ENCODE measurements at regions not wholly inside any gene's neighbourhood (a gene's known extent, or its start where the extent isn't known, plus 50 kb on each side); places are given as distances from the start of the nearest gene placed in this dataset.

DNA sequence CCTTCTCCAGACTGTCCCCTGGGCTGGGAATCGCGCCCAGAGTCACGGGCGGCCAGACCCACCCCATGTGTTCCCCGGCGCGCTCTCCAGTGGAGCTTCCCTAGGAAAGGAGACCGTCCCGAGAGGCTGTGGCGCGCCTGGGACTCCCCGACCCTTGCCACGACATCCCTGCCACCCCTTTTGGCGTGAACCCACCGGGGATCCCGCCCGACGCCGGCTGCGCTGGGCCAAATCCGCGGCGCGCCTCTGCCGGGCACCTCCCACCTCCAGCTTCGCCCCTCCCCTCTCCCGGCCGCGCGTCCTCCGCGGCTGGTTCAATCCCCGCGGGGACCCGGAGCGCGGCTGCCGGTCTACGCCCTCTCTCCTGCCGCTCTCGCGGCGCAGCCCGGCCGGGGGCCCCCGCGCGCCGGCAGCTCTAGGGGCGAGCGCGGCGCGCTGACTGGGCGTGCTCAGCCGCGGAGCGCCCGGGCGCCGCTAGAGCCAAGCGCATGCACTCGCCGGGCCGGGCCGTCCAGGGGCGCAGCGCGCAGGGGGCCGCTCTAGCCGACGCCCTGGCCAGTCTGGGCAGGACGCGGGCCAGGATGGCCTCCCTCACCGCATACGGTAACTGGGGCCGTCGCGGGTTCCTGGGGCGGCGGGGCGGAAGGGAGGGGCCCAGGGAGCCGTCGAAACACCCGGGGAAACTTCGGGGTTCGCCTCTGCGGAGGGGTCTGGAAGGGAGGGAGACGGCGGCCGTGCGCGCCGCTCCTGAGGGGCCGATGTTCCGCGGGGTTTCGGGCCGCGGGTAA, 77.4 kb upstream of the ANO4 start:
- Mint-ChIP-seq H3K27me3 (ENCODE audit: low read depth) (peaks cover 46% of the 10 kb centered on the region), H3K9me3 (no peaks in the 10 kb centered on the region), H3K36me3 (ENCODE audit: low read depth) (no peaks in the 10 kb centered on the region), H3K4me1 (ENCODE audit: low read depth) (no peaks in the 10 kb centered on the region), H3K27ac (no peak overlapping the region), H3K4me3 (ENCODE audit: low read depth) (no peak overlapping the region)
- DNase-seq (ENCODE audit: low spot score), result no peak
- intact Hi-C loops (cut with micrococcal nuclease), result no loop called here

DNA sequence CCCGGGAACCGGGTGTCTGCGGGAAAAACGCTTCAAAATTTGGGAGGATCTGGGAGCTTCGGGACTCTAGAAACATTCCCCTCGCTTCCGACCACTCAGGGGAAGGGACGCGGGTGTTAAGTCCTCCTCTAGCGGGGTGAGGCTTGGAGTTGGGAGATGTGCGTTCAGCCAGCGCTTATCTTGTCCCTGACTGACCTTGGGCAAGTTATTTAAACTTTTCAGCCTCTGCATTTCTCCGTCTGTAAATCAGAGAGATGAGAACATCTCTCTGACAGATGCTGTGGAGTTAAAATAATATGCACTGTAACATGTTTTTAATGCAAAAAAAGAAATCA, 76.9 kb upstream of the ANO4 start:
- Mint-ChIP-seq H3K4me1 (ENCODE audit: low read depth) (no peaks in the 10 kb centered on the region), H3K27me3 (ENCODE audit: low read depth) (peaks cover 46% of the 10 kb centered on the region), H3K27ac (no peak overlapping the region), H3K4me3 (ENCODE audit: low read depth) (no peak overlapping the region), H3K36me3 (ENCODE audit: low read depth) (no peaks in the 10 kb centered on the region), H3K9me3 (no peaks in the 10 kb centered on the region)
- intact Hi-C loops (cut with micrococcal nuclease), result no loop called here
- no peak for DNase-seq (ENCODE audit: low spot score)

DNA sequence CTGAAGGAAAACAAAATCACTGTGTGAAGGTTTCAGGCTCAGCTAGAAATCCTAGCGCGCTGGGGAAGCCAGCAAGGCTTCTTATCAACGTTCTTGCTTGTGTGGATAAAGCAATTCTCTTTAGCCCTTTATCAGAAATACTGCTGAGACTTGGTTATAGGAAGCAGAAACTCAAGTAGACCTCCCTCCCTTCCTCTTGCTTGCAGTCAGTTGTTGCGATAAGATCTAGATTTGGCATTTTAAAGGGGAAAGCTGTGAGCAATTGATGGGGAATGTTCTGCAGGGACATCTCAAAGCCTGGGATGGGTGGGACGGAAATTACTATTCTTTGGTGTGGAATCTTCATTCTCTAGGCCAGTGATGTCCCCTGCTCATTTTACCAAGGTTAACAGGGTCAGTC, 76.4 kb upstream of the ANO4 start:
- DNase-seq (ENCODE audit: low spot score), result no peak

DNA sequence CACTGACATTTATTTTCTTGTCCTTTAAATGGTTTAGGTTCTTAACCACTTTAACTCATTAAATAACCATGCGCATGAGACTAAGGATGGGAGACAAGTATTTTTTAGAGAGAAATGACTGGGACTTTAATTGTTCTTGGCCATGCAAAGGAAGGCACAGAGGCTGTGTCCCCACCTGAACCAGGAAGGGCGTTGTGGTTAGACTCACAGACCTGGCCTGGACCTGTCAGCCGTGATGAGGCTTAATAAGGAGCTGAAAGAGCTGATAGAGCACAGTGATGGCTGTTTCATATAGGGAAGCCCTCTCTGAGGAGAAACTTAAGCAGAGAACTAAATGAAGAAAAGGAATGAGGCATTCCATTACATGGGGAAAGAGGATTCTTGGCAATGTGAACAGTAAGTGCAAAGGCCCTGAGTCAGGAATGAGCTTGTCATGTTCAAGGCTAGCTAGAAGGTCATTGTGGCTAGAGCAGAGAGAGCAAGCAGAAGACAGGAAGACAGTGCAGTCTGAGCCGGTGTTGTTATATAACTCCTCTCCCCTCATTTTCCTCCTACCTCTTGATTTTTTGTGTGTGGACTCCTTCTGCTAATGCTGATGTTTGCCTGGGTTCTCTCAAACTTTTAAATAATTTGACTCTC, 74.4 kb upstream of the ANO4 start:
- intact Hi-C loops (cut with micrococcal nuclease), result no loop called here
- H3K4me1 Mint-ChIP-seq (ENCODE audit: low read depth), result no peaks in the 10 kb centered on the region
- H3K36me3 Mint-ChIP-seq (ENCODE audit: low read depth), result no peaks in the 10 kb centered on the region
- H3K9me3 Mint-ChIP-seq, result no peaks in the 10 kb centered on the region
- H3K27ac Mint-ChIP-seq, result no peak overlapping the region
- no peak for DNase-seq (ENCODE audit: low spot score)
- peaks cover 40% of the 10 kb centered on the region for H3K27me3 Mint-ChIP-seq (ENCODE audit: low read depth)
- no peak overlapping the region for H3K4me3 Mint-ChIP-seq (ENCODE audit: low read depth)

More for the DNA sequence above, 76.4 kb upstream of the ANO4 start:
- no peak overlapping the region for H3K4me3 Mint-ChIP-seq (ENCODE audit: low read depth)
- peaks cover 46% of the 10 kb centered on the region for H3K27me3 Mint-ChIP-seq (ENCODE audit: low read depth)
- no peaks in the 10 kb centered on the region for H3K4me1 Mint-ChIP-seq (ENCODE audit: low read depth)
- no peaks in the 10 kb centered on the region for H3K9me3 Mint-ChIP-seq
- H3K27ac Mint-ChIP-seq, result no peak overlapping the region
- H3K36me3 Mint-ChIP-seq (ENCODE audit: low read depth), result no peaks in the 10 kb centered on the region
- intact Hi-C loops (cut with micrococcal nuclease), result no loop called here

DNA sequence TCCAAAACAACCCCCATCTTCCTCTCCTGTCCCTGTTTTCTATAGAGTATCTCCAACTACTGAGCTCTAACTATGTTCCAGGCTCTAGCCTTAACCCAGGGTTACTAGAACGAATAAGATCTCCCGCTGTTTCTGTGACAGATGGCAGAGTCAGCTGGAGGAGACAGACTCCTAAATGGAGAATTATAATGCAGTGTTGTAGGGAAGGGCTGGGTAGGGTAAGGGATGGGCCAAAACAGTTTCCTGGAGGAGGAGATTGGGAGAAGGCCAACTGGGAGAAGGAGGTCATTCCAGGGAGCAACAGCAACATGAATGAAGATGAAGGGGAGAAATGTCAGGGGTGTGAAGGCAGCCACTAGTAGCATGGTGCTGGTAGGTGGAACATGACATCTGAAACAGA, 73.4 kb upstream of the ANO4 start:
- Mint-ChIP-seq H3K4me3 (ENCODE audit: low read depth) (no peak overlapping the region), H3K9me3 (no peaks in the 10 kb centered on the region), H3K27me3 (ENCODE audit: low read depth) (peaks cover 32% of the 10 kb centered on the region), H3K27ac (no peak overlapping the region), H3K36me3 (ENCODE audit: low read depth) (no peaks in the 10 kb centered on the region), H3K4me1 (ENCODE audit: low read depth) (no peaks in the 10 kb centered on the region)
- DNase-seq (ENCODE audit: low spot score), result no peak
- intact Hi-C loops (cut with micrococcal nuclease), result no loop called here

DNA sequence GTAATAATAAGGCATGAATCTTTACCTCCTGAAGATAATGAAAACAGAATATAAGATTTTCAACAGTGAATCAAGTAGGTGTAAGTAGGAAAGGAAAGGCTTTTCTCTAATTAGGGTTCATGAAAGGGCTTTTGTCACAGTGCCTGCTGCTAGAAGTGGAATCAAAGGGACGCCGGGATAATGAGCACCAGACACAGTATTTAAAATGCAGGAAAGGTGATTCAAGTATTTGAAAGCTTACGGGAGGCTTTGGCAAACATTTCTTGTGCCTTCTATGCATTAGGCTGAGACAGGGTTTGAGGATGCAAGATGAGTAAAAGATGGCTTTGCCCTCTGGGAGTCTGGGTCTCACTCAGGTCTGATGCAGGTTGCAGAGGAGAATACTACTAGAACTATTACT, 70.5 kb upstream of the ANO4 start:
- Mint-ChIP-seq H3K4me3 (ENCODE audit: low read depth) (no peak overlapping the region), H3K36me3 (ENCODE audit: low read depth) (no peaks in the 10 kb centered on the region), H3K27me3 (ENCODE audit: low read depth) (peaks cover 14% of the 10 kb centered on the region), H3K9me3 (no peaks in the 10 kb centered on the region), H3K4me1 (ENCODE audit: low read depth) (no peaks in the 10 kb centered on the region), H3K27ac (no peak overlapping the region)
- DNase-seq (ENCODE audit: low spot score), result no peak
- intact Hi-C loops (cut with micrococcal nuclease), result no loop called here

DNA sequence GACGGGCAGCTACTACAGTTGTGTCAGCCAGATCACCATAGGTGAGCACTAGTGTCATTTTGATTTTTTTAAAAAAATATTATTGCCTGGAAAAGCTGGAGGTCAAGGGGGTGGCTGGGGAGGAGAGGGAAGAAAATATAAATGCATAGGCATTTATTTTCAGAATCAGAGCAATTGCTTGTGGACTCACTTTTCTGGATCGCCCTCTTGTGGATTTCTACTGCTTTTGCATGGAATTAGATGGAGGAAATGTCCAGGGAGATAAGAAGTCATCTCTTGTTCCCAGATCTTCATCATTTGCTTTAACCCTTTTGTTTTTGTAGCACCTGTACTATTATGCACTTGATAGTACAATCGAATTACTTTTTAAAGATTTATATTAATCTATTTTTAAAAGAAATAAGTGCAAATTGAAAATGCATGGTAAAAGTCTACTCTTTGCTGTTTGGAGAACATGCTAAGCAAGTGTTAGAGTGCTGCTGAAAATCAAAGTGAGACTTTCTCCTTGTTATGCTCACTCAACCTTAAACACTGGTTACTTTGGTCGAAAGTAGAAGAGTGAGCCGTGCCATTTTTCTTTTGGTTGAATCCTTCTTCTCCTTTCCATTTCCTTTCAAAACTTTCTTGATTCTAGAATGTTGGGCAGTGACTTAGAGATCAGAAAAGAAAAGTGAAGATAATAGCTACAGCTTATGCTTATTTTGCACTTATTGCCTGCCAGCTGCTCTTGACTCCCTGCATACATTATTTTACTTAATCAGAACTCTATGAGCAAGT, 60.6 kb upstream of the ANO4 start:
- intact Hi-C loops (cut with micrococcal nuclease), result loop anchor here (10.0 kb wide), 1 partner anchor 499 kb away; no protein-coding TSS in a partner anchor
- Mint-ChIP-seq H3K27me3 (ENCODE audit: low read depth) (no peaks in the 10 kb centered on the region), H3K36me3 (ENCODE audit: low read depth) (no peaks in the 10 kb centered on the region), H3K9me3 (no peaks in the 10 kb centered on the region), H3K27ac (no peak overlapping the region), H3K4me1 (ENCODE audit: low read depth) (no peaks in the 10 kb centered on the region), H3K4me3 (ENCODE audit: low read depth) (no peak overlapping the region)
- no peak for DNase-seq (ENCODE audit: low spot score)

DNA sequence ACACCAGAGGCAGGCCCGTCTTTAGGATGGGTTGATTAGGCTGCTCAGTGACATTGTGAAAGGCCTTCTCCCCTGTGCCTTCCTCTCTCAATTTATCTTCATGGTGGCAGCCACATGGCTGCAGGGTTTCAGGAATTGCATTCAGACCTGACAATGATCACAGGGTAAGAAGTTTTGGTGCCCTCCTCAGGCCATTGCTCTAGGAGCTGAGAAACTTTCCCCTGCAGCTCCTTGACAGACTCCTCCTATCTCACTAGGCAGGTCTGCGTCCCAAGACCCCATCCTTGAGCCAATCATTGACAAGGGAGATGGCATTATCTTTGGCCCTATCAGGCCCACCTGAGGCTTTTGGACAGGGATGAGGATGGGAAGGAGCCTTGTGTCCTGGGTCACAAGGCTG, 57.4 kb upstream of the ANO4 start:
- Mint-ChIP-seq H3K27ac (no peak overlapping the region), H3K4me3 (ENCODE audit: low read depth) (no peak overlapping the region), H3K36me3 (ENCODE audit: low read depth) (no peaks in the 10 kb centered on the region), H3K9me3 (no peaks in the 10 kb centered on the region), H3K27me3 (ENCODE audit: low read depth) (no peaks in the 10 kb centered on the region), H3K4me1 (ENCODE audit: low read depth) (no peaks in the 10 kb centered on the region)
- no peak for DNase-seq (ENCODE audit: low spot score)
- intact Hi-C loops (cut with micrococcal nuclease), result loop anchor here (10.0 kb wide), 1 partner anchor 502 kb away; no protein-coding TSS in a partner anchor

DNA sequence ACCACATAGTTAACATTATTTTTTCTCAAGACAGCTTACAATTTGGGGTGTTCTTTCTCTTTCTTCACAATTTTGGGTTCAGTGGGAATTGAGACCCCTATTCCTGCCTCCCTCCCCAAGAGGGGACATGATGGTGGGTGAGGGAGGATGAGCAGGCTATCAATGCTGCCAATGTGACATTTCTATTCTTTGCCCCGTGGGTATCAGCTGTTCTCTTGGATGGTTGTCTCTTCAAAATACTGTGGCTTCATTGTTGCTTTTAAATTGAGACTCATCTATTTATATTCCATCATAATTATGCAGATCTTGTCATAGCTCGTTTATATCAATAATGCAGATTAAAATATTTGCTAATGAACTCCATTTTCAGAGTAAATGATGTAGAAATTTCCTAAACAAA, 56.5 kb upstream of the ANO4 start:
- H3K36me3 Mint-ChIP-seq (ENCODE audit: low read depth), result no peaks in the 10 kb centered on the region
- no peak overlapping the region for H3K27ac Mint-ChIP-seq
- H3K9me3 Mint-ChIP-seq, result no peaks in the 10 kb centered on the region
- no peaks in the 10 kb centered on the region for H3K27me3 Mint-ChIP-seq (ENCODE audit: low read depth)
- DNase-seq (ENCODE audit: low spot score), result no peak
- H3K4me3 Mint-ChIP-seq (ENCODE audit: low read depth), result no peak overlapping the region
- no peaks in the 10 kb centered on the region for H3K4me1 Mint-ChIP-seq (ENCODE audit: low read depth)
- intact Hi-C loops (cut with micrococcal nuclease), result loop anchor here (10.0 kb wide), 1 partner anchor 503 kb away; no protein-coding TSS in a partner anchor

DNA sequence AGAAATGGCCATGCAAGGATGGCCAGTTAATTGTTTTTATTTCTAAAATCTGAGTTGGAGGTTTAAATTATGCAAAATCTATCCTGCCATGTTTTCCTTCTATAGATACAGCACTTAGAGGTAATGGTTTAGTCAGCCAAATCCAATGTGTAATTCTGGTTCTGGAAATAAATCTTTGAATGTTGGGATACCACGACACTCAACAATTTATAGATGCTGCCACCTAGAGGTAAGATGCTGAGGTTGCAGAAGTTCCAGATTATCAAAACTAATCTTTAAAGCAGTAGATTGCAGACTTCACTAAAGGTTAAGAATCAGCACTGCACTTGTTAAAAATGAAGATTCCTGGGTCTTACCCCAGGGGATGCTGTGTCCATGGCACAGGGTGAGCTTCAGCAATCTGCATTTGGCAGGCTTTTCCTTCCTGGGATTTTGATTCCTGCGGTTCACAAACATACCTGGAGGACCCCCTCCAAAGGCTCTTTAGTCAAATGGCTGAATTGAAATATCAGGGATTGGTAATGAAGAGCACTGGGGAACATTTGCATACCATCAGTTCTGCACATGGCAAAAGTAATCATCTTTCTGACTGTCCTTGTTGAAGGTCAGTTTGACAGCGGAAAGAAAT, 53.4 kb upstream of the ANO4 start:
- Mint-ChIP-seq H3K36me3 (ENCODE audit: low read depth) (no peaks in the 10 kb centered on the region), H3K9me3 (no peaks in the 10 kb centered on the region), H3K4me3 (ENCODE audit: low read depth) (no peak overlapping the region), H3K4me1 (ENCODE audit: low read depth) (no peaks in the 10 kb centered on the region), H3K27ac (no peak overlapping the region), H3K27me3 (ENCODE audit: low read depth) (no peaks in the 10 kb centered on the region)
- DNase-seq (ENCODE audit: low spot score), result no peak
- intact Hi-C loops (cut with micrococcal nuclease), result loop anchor here (1.0 kb wide), 1 partner anchor 72 kb away; no protein-coding TSS in a partner anchor

DNA sequence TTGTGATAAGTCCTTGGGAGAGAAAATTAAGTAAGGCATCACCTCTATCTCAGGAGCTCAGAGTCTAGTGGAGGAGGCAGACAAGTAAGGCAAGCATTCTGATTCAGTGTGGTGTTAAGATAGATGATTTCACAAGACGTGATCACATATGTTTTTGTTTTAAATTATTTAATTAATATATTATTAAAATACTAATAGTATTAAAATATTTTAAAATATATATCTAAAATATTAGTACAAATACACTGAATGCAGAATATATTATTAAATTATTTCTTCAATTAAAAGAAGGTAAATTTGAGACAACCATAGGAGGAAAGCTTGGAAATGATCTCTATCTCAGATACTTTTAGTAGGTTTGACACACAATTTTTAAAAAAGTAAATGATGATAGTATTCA, 51.5 kb upstream of the ANO4 start:
- no peaks in the 10 kb centered on the region for H3K27me3 Mint-ChIP-seq (ENCODE audit: low read depth)
- H3K9me3 Mint-ChIP-seq, result no peaks in the 10 kb centered on the region
- H3K4me3 Mint-ChIP-seq (ENCODE audit: low read depth), result no peak overlapping the region
- intact Hi-C loops (cut with micrococcal nuclease), result no loop called here
- DNase-seq (ENCODE audit: low spot score), result no peak
- no peaks in the 10 kb centered on the region for H3K36me3 Mint-ChIP-seq (ENCODE audit: low read depth)
- H3K27ac Mint-ChIP-seq, result no peak overlapping the region
- H3K4me1 Mint-ChIP-seq (ENCODE audit: low read depth), result no peaks in the 10 kb centered on the region
